NOMO-1 treated with DMSO at 0.1 percent for 48 hours (cell line): ENCODE measurements at regions not wholly inside any gene's neighbourhood (a gene's known extent, or its start where the extent isn't known, plus 50 kb on each side); places are given as distances from the start of the nearest gene placed in this dataset.

ENCODE experiments used
- DNase-seq: peaks from one replicate; lab custom pipeline; 2025; ENCODE audit not compliant: unreplicated experiment; lab: John Stamatoyannopoulos, UW

DNA sequence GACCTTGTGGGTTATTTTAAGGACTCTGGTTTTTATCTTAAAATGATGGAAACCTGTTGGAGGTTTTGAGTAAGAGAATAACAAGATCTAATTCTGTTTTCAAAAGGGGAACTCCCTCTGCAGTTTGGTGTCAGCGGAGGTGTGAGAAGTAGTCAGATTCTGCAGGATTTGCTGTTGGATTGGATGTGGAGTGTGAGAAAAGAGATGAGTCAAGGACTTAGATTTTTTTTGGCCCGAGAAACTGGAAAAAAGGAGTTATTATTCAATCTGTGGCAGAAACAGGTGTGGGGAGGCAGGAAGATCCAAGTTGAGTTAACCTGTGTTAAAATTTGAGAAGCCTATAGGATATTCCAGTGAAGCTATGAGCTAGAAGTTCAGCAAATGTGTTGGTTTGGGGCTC lies 337.2 kb upstream of the FANCL start:
- no peak for DNase-seq

DNA sequence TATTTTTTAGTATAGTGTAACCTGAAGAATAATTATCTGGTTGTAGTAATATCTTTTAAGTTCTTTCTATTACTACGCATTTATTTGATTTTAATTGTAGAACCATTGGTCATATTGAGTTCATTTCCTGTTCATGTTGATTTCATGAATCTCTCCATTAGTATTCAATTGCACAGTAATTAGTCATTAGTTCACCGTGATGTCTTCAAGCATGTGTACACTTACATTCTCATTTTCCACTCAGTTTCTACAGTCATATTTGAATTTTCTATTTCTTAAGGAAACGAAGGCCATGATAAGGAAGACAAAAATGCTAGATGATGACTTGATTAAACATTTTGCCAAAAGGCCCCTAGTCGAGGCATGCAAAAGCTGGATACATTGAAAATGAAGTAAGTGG lies 333.7 kb upstream of the FANCL start:
- DNase-seq: no peak

DNA sequence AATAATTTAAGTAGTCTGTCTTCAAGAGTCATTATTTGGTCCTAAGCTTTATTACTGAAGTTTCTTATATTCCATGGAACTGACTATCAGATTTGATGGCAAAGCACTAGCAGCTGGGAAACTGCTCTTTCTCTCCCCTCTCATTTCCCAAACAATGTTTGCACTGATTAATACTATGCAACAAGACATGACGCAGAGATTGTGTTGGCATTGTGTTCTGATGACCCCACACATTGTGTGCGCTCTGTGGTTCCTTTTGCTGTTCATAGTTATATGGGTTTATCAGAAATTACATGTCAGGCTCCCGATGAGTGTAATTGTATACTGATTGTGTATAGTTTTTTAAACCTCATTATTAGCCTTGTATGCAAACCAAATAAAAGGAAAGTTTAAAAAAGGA lies 331.6 kb upstream of the FANCL start:
- DNase-seq: no peak

DNA sequence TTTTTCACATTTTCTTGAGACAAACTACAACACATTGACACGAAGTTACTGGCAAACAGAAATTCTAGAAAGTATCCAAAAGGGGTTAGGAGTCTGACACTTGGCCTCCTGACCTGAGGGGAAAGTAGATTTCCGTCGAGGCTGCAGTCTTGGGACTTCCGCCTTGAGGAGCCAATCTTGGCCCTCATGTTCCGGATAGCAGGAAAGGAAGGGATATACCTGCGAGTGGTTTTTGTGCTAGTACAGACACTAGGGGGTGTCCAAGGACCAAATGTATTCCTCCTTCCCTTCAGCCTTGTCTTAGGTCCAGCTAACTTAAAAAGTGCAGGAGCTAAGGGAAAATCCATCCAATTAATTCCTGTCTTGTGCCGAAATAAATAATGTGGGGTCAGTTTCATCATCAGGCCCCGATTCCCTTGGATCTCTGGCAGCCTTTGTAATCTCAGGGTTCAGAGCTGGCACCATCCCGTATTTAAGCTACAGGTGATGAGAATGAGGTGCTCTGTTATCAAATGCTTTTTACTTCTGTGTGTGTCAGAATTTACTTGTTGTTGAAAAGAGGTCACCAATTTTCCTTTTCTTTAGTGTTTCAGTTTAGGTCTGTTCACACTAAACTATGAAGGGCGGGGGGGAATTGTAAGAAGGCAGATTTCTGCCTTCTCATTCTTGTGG lies 330.2 kb upstream of the FANCL start:
- DNase-seq: peak; percentile 71

DNA sequence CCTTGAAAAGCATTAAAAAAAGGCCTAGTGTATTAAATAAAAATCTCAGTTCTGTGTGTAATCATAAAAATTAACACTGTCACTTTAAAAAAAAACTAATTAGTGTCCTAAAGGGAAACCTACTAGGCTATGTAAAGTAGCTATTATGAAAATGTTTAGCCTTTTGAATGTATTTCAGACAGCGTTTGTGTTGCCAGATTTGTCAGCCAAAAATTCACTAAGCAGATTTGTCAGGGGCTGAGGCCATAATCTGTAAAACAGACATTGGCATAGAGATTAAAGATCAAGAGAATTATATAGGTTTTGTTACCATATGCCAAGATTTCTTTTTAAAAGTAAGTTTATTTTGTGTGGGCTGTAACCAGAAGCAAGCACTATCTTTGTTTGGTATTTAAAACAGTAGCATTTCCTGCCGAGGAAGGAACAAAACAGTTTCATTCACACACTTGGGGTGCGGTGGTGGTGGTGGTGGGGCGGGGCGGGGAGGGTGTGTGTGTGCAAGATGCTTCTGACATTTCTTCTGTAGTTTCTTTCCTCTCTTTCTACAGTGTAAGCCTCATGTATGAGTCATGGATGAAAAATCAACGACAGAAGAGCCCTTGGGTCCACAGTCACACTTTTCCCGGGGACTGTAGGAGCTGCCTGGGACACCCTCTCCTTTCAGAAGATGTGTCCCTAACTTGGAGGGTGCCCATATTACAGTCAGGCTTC lies 328.5 kb upstream of the FANCL start:
- no peak for DNase-seq

DNA sequence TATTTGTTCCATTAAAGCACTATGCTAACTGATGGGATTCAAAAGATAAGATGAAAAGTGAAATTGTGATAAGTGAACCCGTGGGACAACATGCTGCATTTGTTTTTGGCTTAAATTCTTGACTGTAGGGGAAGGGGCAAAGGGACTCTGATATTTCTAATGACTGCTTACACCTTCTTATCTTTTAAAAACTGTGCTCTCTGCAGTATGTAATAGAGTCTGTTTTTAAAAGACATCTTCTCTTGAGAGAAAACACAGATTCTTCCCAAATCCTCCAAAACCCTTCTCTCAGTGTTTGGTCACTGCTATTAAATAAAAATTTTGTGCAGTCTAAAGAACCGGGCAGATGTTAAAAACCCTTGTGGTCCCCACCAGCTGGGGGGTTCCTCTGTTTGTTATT lies 327.8 kb upstream of the FANCL start:
- DNase-seq: no peak

DNA sequence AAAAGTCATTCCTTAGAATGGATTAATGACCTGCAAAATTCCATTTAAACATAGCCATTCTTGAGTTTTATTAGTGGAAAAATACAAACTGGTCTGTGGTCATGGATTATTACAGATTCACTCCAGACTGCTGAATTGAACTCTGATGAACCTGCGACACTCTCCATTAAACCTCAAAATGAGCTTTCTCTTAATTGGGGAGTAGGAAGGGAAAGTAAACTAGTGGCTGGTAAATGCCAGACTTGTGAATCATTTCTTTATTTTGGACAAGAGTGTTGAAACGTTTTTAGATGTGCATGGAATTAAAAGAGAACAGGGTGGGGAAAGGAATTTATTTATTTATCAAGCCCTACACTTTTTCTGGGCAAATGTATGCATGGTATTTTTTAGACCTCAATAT lies 321.2 kb upstream of the FANCL start:
- no peak for DNase-seq

DNA sequence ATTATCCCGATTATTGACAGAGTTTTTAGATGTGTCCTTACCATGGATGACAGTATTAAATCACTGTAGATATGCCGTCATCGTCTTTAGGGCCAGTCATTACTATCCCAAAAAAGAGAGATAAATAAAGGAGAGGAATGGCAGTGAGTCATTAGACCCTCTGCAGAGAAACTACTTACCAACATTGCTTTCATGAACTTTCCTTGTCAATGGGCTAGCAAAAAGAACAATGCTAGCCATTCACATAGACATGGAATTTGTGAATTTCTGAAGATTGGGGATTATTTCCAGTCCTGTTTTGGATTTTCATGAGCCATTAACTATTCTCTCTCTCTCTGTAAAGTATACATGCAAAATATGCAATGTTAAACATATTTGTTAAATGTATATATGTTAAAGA lies 319.4 kb upstream of the FANCL start:
- no peak for DNase-seq

DNA sequence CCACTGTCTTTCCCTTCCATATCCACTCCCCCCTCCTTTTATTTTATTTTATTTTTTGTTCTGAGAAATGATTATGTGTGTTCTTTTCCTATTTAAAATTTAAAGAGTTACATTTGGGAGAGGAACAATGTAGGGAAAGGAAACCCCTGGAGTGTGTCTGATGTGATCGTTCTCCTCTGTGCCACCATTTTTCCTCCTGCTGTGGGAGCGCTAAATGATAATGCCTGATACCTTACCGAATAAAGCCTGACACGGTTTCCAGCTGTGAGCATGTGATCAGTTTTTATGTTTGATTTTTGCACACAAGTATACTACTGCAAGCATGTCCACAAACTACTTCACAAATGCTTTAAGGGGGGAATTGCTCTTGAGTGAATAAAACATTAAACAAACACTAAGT lies 317.8 kb upstream of the FANCL start:
- DNase-seq: no peak

DNA sequence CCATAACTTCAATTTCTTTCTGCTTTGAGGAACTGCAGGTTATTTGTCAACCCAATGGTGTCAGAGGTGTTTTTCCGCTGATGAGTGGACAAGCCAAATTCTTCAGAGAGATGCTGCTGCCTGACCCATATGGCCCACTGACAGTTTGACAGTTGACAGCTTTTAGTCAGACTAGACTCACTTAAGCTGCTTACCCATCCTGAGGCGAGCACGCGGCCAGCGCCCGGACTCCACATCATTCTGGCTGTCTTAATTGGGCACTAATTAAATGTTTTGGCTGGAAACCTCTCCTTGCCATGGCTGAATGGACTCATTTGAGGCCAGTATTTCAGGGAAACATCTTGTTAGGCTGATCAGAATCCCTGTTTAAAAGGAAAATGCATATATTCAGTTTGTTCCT lies 316.1 kb upstream of the FANCL start:
- no peak for DNase-seq

DNA sequence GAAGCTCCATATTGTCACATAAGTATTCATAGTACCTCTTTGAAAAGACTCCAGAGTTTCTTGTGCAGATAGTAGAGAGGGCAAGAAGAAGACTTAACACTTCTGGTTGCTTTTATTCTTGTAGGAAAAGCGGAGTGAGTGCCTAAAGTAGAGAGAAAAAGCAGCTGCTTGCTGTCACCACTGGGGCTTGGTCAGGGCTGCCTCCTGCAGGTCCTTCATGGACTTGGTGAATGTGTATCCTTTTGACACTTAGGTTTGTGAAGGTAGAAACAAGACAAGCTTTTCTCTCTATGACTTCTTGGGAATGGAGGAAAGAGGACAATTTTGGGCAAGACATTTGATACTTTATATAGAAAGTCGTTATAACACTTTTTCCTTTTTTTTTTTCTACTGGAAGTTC lies 312.8 kb upstream of the FANCL start:
- DNase-seq: no peak

DNA sequence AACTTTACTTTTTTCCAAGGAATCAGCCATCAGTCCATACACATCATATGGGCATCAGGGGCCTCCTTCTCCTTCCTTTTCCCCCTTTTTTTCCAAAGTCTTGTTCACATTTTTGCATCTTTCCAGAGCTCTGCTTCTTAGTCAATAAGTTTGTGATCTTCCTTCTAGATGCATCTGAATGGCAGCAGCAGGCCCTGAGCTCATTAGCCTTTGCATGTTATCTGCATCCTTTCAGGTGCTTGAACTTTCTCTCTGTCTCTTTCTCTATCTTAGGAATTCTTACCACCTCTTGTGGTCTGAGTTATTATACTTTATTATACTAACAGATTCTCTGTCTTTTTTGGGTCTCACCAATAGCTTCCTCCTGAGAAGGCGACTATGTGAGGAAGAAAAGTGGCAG lies 312.4 kb upstream of the FANCL start:
- DNase-seq: no peak

DNA sequence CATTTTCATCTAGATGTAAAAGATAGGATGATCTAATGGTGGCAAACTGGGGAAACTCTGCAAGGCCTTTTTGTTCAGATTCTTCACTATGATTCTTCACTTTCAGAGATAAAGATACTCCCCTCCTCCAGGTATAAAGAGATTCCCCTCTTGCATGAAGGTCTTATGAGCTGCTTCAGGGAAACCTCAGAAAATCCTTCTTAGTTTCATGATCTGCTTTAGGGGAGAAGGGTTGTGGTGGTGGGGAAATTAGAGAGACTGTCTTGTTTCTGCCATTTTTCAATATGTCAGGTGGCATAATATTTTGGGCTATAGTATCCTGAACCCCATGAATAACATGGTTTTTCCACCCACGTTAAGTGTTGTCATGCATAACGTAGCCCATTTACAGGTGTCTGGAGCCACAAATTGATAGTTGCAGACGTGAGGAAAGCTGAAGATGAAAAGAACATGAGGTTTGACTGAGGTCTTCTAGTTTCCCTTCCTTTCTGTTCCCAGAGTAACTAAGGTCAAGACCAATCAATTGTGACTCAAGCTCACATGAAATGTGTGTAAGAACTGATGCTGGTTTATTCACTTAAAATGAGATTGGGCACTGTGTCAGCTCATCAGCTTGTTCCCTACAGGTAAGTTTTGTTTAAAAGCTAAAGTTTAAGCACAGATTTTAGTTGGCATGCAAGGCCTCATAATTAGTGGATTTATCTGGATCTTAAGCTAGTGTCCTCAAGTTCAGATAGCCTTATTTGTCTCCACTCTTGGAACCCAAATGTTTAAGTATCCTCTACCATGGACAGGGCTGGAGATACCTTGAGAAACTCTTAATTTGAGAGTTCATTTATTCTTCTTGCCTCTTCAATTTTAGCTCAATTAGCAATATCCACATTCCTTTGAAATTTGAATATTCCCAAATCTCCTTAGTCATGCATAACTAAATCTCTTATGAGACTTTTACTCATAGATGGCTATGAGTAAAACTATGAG lies 304.5 kb upstream of the FANCL start:
- DNase-seq: no peak

DNA sequence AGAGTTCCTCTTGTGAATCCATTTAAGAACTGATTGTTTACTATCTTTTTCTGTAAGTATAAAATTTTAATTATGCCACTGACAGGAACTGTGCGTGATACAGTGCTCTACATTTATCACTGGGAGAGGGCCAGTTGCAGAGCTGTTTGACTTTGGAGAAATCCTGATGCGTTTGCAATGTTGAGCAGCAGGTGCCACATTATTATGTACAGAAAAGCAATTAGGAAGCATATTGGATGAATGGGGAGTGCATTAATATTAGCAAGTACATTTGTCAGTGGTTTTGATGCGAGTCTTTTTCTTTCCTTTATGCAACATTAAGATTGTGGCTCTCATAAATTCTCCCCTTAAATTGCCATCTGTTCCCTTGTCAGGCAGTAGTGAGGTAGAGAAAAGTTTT lies 302.3 kb upstream of the FANCL start:
- DNase-seq: no peak

DNA sequence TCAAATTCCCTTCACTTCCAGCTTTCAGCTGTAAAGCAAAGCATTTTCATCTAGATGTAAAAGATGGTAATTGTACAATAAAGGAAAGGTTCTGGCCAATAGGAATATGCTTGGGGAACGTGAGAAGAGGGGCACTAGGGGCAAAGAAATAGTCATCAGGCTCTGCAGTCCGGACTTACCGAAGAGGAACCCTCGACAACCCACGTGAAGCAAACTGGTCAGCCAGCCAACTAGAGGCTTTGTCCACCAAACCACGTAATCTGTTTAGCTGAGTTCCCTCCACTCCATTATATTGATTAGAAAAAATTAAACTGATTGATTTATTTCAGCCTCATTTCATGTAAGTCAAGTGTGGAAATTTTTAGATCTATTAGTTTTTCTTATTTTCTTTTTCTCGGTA lies 300.4 kb upstream of the FANCL start:
- no peak for DNase-seq

DNA sequence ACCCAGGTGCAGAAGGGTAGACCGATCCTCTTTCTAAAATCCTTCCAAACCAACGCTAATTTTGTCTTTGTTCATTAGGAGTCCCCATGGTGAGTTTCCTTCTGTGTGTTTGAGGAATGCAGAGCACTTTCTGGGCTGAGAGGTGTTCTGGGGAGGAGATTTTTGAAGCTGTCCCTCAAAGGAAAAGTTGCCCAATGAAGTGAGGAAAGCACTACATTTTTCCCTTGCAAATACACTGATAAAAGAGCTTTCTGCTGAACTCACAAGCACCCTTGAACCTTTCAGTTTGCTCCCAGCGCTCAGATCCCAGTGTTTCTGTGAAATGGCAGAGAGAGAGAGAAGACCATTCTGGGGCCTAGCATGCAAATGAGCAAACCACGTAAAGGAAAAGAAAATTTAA lies 299.6 kb upstream of the FANCL start:
- DNase-seq: no peak

DNA sequence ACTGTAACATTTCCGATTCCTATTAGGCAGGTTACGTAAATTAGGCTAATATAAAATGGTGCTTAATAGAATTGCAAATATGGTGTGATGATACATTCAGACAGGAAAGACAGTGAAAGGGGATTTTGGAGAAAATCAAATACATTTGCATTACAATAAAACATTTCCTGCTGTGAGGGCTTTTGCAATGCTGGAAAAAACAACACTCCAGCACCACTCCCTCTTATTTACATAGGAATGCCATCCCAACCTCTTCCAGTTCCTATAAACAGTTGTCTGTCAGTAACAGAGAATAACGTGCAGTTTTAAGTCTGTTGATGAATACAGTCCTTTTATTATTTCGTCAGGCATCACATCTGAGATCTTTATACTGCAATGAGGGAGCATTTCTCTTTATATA lies 298.8 kb upstream of the FANCL start:
- no peak for DNase-seq

DNA sequence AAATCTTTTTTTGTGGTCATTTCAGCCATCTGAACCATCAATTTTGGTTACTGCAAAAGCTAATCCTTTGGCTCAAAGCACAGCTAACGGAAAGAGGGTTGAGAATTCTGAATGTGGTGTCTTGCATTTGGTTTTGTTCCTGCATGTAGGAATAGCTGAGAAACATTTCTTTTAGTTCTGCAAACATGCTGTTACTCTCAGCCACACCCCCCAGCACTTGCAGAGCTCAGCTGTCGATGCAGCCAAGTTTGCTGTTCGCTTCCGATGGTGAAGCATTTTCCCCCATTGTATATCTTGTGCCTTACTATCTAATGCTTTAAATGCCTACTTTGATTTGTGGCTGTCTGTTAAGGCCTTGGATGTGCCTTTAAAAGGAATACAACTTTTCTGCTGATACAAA lies 294.9 kb upstream of the FANCL start:
- no peak for DNase-seq

DNA sequence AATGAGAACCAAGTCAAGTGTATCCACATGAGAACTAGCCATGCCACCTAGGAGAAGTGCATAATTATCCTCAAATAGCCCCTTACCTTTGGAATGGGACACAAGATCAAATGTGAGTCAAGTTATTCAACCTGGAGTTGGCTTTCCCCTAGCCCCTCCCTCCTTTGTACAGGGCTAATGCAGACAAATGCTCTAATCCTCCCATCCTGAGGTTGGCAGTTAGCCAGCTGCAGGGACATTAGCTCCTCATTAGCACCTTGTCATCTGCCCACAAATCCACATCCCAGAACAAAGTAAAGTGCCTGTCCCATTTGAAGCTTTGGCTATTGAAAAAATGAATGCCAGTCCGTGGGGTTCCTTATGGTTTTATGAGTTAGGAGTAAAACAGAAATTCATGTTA lies 294.1 kb upstream of the FANCL start:
- DNase-seq: no peak

DNA sequence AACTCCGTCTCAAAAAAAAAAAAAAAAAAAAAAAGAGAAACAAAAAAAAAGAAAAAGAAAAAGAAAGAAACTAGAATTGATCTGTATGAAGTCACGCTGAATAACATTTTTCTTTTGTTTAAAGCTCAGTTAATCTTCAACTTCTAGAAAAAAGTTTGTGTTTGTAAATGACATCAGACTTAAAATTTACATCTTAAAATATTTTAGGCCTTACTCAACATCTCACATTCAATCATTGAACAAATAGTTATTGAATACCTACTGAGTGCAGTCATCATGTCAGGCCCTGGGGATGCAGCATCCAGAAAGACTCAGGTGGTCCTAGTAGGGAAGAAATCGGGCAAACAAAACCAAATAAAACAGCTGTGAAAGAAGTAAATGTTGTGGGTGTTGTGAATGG lies 292.3 kb upstream of the FANCL start:
- DNase-seq: no peak

DNA sequence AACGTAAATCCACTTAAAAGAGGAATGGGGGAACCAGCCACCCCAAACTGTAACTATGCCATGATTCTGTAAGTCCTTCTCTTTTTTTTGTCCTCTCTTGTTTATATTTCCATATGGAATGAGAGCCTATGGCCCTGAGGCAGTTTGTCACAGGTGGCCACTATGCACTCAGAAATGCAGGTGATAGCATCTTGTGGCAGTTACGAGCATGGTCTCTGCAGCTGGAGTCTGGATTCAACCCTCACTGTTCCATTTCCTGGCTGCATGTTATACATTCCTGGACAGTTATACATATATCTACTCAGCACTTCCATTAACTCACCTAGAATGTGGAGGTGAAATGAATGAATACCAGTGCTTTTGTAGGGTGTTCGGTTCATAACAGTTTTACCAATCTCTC lies 291.5 kb upstream of the FANCL start:
- DNase-seq: no peak

DNA sequence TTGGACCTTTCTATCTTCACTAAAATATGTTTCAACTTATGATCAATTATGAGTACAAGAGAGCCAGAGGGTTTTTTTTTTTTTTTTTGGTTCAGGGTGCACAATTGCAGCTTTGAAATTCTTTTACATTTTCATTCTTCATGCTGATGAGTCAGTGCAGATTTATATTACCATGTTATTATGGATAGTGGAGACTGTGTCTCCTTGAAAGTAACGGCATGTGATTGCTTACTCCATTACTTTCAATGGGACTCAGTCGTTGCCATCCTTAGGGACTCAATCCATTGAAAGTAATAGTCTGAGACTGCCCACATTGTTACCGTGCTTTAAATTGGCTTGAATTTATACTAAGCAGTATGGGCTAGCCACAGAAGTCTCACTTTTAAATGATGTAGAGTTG lies 286.5 kb upstream of the FANCL start:
- no peak for DNase-seq
